HL-60 (cell line): ENCODE measurements at regions not wholly inside any gene's neighbourhood (a gene's known extent, or its start where the extent isn't known, plus 50 kb on each side); places are given as distances from the start of the nearest gene placed in this dataset.

Experiments used
- DNase-seq, 2 experiments: peaks; one replicate each; pipeline ENCODE4 v3.0.0-alpha.2; 2010 to 2020; ENCODE audit warnings: low read depth in 1 of 2, low spot score in 1 of 2
- H3K27ac ChIP-seq: fragments of 250-450 bp; sonication (Bioruptor Pico); replicated peaks from 2 replicates; pipeline ENCODE4 v1.5.1; 2020; ENCODE audit warnings: mild to moderate bottlenecking, moderate library complexity
- H3K27me3 ChIP-seq: fragments of 250-450 bp; sonication (Bioruptor Pico); 2 replicates; pipeline ENCODE4 v1.5.1; 2021; ENCODE audit warnings: mild to moderate bottlenecking, moderate library complexity; ENCODE audit not compliant: insufficient read depth, poor library complexity, severe bottlenecking
- H3K4me3 ChIP-seq: replicated peaks from 2 replicates; pipeline ENCODE4 v1.5.1; 2011; ENCODE audit warnings: mild to moderate bottlenecking, control low read depth, low read length; ENCODE audit not compliant: insufficient read depth
- CTCF ChIP-seq: IDR thresholded peaks from one replicate; pipeline ENCODE4 v1.5.1; 2011; ENCODE audit warnings: low read length, control low read depth, inconsistent platforms; ENCODE audit not compliant: insufficient read depth
- GABPA ChIP-seq: IDR thresholded peaks from 2 replicates; pipeline ENCODE4 v1.6.1; 2012; ENCODE audit warnings: low read depth
- POLR2AphosphoS5 ChIP-seq: IDR thresholded peaks from 2 replicates; pipeline ENCODE4 v1.6.1; 2012; ENCODE audit warnings: low read depth
- REST ChIP-seq: IDR thresholded peaks from 2 replicates; pipeline ENCODE4 v1.6.1; 2012; ENCODE audit warnings: low read depth; ENCODE audit not compliant: insufficient replicate concordance
- SPI1 ChIP-seq: IDR thresholded peaks from 2 replicates; pipeline ENCODE4 v1.6.1; 2012; ENCODE audit warnings: low read depth, mild to moderate bottlenecking, borderline replicate concordance

- Histone ChIP-seq H3K27ac (no peak overlapping the region), H3K27me3 (no peaks in the 10 kb centered on the region), H3K4me3 (no peak overlapping the region)
- DNase-seq = no peak
- no peak for TF ChIP-seq GABPA
- TF ChIP-seq POLR2AphosphoS5 = no peak
- TF ChIP-seq REST = no peak
- TF ChIP-seq SPI1 = no peak
- TF ChIP-seq CTCF = no peak
These were observed 454.3 kb downstream of the MATN1 start for GRCh38 chr1:30268923-30269666.

- Histone ChIP-seq H3K27me3 (no peaks in the 10 kb centered on the region), H3K27ac (no peak overlapping the region), H3K4me3 (no peak overlapping the region)
- DNase-seq = no peak
- TF ChIP-seq SPI1 = no peak
- TF ChIP-seq CTCF = no peak
- no peak for TF ChIP-seq GABPA
- no peak for TF ChIP-seq REST
- TF ChIP-seq POLR2AphosphoS5 = no peak
These were observed 455.5 kb downstream of the MATN1 start for GRCh38 chr1:30267856-30268255.

- Histone ChIP-seq H3K27ac (no peak overlapping the region), H3K4me3 (no peak overlapping the region), H3K27me3 (no peaks in the 10 kb centered on the region)
- TF ChIP-seq GABPA (no peak), REST (no peak), CTCF (no peak), SPI1 (no peak), POLR2AphosphoS5 (no peak)
- DNase-seq = no peak
These were observed 456.3 kb downstream of the MATN1 start for GRCh38 chr1:30267046-30267445.
